ENCODE measurements at regions not wholly inside any gene's neighbourhood (a gene's known extent, or its start where the extent isn't known, plus 50 kb on each side); places are given as distances from the start of the nearest gene placed in this dataset.
A peak's percentile ranks its signal among the peaks of the same experiment; 100 is the strongest.
"Not testable (repeated sequence)": the region's sequence is repeated elsewhere in the genome, so short reads cannot be mapped to it uniquely, and the experiment has no call there.

DNA sequence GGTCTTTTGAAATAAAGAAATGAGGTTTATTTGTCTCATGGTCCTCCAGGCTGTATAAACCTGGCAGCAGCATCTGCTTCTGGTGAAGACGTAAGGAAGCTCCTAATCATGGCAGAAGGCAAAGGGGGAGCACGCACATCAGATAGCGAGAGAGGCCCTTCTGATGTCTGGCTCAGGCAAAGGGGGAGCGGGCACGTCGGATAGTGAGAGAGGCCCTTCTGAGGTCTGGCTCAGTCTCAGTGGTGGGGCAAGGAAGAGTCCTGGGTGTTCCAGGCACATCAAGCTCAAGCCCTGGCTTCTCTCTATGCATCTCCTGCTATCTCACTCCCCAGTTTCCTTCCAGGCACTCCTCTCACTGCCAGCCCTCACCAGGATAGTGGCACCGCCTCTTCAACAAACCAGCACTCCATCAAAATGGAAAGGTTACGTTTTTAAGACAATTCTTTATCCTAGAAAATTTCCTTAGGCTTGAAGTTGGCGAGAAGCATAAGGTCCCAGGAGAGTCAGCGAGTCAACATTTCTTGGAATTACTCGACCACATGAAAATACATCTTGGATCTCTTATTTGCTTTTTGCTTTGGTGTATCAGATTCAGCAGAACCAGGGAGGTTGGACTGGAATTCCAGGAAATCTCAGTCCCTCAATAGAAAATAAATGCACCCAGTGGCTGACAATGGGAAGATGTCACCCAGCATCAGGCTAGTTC is 189.6 kb upstream of the TMEM132C start:
- intact Hi-C loops (cut with micrococcal nuclease), result no loop called here
- no peak for ATAC-seq

DNA sequence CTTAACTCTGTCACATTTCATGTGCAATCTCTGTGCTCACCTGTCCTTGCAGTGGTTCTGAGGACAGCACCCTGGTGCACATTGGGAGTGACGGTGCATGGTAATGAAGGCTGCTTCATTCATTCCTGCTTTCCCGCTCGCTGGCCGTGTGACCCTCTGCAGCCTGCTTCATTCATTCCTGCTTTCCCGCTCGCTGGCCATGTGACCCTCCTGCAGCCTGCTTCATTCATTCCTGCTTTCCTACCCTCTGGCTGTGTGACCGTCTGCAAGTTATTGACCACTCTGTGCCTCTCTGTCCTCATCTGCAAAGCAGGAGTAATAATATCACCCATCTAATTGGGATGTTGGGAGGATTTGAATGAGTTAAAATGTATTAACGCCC is 189.1 kb upstream of the TMEM132C start:
- DNase-seq (no peak), ATAC-seq (no peak)
- intact Hi-C loops (cut with micrococcal nuclease), result no loop called here

More for the DNA sequence above, 189.6 kb upstream of the TMEM132C start:
- DNase-seq, result no peak

DNA sequence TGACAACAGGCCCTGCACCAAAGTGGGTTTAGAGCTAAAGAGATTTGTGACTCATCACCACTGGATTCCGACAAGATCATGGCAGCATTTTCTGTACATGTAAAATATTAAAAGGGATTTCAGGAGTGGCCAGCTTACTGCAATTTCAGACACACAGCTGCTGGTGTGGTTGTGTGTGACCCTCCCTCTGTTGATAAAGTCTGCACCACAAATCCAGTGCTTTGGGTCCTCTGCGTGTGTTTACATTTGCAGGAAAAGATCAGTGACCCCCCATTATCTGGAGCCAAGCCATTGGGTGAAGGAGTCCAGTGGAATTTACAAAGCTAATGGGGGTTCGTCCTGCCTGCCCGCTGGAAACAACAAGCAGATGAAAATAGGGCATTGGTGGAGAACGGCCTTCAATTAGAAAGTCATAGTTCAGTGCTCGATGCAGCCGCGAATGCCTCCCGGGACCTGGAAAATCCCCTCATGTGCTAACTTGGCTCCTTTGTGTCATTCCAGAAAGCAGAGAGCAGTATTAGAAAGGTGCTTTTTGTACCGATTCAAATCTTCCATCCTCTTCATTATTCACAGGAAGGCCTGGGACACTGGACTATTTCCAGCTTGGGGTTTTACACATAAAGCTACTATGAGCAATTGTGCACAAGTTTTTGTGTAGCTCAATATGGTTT is 188.5 kb upstream of the TMEM132C start:
- DNase-seq (no peak), ATAC-seq (no peak)
- intact Hi-C loops (cut with micrococcal nuclease), result no loop called here

DNA sequence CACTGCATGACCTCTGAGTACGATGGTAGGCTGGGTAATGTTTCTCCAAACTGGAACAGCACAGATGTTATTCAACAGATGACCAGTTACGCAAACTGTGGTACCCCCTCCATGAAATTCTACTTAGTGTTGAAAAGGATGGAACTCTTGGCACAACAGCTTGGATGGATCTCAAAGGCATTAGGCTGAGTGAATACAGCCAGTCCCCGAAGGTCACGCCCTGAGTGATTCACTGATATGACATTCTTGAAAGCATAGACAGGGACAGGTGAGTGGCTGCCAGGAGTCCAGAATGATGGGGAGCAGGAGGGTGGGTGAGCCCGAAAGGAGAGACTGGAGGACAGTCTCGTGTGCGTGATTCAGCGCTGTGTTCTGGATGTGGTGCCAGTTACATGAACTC is 187.5 kb upstream of the TMEM132C start:
- no peak for ATAC-seq
- intact Hi-C loops (cut with micrococcal nuclease), result no loop called here
- DNase-seq, result no peak

DNA sequence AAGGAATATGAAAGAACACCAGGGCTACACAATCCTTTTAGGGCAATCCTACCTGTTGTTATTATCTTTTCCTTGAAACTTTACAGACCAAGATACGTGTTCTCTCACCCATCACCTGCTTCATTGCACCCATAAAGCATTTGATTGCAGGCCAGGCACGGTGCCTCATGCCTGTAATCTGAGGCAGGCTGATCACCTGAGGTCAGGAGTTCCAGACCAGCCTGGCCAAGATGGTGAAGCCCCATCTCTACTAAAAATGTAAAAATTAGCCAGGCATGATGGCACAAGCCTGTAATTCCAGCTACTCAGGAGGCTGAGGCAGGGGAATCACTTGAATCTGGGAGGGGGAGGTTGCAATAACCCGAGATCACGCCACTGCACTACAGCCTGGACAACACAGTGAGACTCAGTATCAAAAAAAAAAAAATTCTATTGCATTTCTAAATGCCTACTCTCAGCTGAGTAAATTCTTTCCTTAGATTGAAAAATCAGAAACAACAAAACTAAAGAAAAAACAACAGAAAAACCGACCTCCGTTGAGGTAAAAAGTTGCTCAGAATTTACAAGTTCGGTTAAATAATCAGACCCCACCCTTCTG is 183.7 kb upstream of the TMEM132C start:
- intact Hi-C loops (cut with micrococcal nuclease), result no loop called here

DNA sequence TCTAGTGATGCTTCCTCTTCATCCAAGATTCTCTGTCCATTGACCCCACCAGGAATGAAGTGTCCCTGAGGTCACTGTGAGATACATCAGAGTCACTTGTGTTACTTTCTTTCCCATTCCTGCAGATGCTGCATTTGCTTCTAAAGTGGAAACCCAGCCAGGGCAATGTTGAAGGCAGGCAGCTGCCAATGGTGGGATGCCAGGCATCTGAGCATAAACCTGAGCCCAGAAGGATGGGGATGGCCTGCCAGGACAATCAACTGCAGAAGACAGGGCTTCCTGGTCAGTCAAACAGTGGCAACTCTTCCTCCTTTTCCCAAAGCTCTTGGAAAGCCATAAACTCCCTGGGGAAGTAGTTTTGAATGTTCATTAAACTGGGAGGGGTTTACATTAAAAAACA is 178.0 kb upstream of the TMEM132C start:
- ATAC-seq (no peak), DNase-seq (no peak)
- intact Hi-C loops (cut with micrococcal nuclease), result no loop called here

More for the DNA sequence above, 183.7 kb upstream of the TMEM132C start:
- ATAC-seq (no peak), DNase-seq (no peak)

DNA sequence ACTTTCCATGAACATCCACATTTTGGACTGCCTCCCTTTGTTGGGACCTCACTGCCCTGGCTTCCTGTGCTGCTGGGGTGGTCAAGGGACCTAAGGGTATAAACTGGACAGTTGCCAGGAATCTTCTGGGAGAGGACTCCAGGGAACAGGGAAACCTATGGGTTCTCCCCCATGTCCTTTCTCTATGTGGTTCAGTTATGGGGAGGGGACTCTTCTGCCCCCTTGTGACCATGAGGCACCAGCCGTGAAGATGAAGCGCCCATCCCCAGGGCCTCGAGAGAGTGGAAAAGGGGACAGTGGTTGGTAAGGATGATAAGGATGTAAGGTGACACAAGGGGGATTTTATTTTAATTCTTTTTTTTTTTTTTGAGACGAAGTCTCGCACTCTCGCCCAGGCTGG is 177.0 kb upstream of the TMEM132C start:
- intact Hi-C loops (cut with micrococcal nuclease), result no loop called here
- no peak for ATAC-seq
- DNase-seq, result no peak

DNA sequence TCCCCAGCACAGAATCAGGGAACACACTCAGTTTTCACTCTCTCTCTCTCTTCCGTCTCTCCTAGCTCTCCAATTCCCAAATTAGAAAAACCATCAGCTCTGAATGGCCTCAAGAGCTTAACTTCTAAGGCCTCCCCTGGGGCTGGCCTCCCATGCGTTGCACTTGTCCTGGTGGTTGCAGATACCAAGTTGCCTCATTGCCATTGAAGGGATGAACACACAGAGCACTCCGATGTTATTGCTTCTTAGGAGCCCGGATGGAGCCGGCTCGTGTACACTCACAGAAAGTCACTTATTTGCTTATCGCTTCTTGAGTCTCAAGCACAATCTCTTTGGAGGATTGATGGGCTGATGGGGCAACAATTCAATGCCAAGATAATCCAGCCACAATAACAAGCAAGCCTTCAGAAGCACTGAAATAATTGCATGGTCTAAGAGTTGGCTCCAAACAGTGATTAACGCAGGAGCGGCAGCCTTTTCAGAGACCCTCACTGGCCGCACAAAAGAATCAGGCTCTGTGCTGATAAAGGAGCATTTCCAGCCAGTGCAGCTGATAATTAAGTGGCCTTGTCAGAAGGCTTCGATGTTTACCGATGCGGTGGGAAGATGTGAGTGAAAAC is 175.8 kb upstream of the TMEM132C start:
- ATAC-seq (no peak), DNase-seq (no peak)
- intact Hi-C loops (cut with micrococcal nuclease), result no loop called here

DNA sequence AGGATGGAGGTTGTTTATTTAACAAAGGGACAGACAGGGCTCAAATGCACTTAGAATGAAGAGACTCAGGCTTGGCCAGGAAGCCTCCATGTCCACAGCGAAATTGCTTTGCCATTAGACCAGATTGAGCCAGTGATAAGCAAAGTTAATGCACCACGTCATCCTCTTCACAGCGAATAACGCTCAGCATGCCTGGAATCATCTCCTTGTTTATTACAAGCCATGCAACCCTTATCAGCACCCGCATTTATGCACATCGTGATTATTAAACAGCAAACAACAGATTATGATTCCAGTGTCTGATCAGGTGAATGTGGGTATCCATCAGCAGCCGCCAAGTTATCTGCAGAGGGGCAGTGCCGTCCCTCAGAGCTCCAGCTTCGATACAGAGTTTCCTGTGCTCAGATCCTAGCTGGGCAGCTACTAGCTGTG is 175.0 kb upstream of the TMEM132C start:
- DNase-seq (no peak), ATAC-seq (no peak)
- intact Hi-C loops (cut with micrococcal nuclease), result no loop called here

DNA sequence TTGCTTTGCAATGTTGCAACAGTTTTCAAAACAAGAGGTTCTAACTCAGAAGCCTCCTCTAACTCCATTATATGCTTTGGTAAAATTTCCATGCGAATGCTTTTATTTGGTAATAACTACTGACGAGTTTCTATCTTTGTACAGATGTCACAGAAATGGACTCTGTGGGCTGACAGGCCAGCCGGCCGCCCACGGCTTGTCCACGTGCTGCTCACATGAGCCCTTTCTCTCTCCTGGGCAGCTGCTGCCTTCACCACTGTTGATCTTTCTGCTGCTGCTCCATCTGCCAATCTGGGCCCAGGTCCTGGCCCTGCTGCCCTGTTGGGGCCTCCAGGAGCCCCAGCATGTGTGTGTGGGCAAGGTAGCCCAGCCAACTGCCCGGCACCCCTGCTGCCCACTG is 168.2 kb upstream of the TMEM132C start:
- DNase-seq (no peak), ATAC-seq (no peak)
- intact Hi-C loops (cut with micrococcal nuclease), result no loop called here

DNA sequence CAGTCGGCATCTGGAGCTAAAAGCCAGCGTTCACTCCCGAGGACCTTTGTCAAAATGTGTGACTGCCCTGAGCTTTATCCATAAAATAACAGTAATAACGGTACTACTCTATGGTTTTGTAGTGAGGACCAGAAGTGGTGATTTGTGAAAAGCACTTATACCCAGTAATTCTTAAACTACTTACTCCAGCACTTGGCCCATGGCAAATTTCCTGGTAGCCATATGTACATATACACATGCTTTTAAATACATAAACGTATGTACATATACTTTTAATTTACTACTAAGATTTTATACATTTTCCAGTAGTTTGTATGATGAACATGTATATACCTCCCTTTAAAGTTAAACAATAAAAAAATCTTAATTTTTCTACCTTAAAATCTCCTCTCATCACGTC is 163.8 kb upstream of the TMEM132C start:
- intact Hi-C loops (cut with micrococcal nuclease), result no loop called here
- ATAC-seq (no peak), DNase-seq (no peak)

DNA sequence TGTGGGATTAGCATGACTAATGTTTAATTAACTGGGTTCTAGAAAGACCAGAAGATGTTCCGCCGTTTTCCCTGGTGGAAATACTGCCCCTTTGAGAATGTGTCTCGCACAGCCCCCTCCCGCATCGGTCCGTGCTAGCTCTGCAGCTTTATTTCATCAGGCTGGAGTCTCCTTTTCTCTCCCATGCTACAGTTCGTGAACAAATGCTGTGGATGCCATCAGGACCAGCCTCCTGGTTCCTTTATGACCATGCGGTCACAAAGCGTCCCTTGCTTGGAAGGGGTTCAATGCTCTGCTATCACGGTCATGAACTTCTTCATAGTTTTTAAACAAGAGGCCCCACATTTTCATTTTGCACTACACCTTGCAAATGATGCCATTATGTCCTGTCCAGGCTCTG is 157.7 kb upstream of the TMEM132C start:
- no peak for ATAC-seq
- intact Hi-C loops (cut with micrococcal nuclease), result no loop called here
- no peak for DNase-seq

DNA sequence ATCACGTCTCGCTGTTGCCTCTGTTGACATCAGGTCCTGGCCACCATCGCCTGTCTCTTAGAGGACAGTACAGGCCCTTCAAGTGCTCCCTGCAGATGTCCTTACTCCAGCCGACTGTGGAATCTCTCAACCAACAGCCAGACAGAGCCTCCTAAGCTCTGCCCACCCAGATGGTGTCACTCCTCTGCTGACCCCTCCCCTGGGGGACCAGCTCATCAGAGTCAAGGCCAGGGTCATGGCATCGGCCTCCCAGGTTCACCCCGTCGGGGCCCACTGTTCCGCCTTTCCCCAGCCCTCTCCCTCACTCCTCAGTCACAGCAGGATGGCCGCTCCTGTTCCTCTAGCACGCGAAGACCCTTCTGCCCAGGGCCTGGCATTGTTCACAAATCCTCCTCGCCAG is 157.3 kb upstream of the TMEM132C start:
- intact Hi-C loops (cut with micrococcal nuclease), result no loop called here
- DNase-seq (no peak), ATAC-seq (no peak)

DNA sequence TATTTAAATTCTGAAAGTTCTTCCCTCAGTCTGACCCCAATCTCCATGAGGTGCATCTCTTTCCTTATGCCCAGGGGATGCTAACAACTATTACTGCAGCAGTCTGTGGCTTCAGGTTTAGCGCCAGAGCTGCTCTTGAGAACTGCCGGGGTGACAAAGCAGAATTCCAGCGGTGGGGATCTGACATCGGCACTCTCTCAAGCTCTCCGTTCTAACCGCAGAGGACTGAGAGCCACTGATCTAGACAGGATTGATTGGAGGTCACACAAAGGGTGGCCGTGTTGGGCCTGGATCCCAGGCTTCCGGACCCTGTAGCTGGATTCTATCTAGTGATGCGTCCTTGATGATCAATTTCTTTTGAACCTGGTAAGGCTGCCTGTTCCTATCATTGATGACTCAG is 155.6 kb upstream of the TMEM132C start:
- ATAC-seq (no peak), DNase-seq (no peak)
- intact Hi-C loops (cut with micrococcal nuclease), result no loop called here

DNA sequence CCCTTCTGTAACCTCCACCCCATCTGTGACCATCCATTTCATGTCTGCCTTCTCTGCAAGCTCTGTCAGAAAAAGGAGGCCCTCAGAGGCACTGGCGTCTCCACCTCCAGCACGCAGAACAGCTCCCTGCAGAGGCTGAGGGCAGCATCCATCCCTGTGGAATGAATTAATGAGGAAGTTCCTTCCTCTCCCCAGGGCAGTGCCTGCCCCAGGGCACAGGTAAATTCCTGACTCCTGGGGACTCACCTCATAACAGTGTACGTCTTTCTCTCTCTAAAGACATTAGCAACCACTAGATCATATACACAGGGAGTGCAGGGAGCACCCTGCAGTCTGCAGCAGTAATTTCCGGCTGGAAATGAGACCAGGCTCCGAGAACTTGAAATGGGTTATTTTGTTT is 155.0 kb upstream of the TMEM132C start:
- intact Hi-C loops (cut with micrococcal nuclease), result no loop called here
- DNase-seq (no peak), ATAC-seq (no peak)

DNA sequence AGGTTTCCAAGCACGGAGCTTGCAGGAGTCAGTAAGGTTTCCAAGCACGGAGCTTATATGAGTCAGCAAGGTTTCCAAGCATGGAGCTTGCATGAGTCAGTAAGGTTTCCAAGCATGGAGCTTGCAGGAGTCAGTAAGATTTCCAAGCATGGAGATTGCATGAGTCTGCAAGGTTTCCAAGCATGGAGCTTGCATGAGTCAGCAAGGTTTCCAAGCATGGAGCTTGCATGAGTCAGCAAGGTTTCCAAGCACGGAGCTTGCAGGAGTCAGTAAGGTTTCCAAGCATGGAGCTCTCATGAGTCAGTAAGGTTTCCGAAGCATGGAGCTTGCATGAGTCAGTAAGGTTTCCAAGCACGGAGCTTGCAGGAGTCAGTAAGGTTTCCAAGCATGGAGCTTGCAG is 153.7 kb upstream of the TMEM132C start:
- DNase-seq; intact Hi-C loops (cut with micrococcal nuclease); ATAC-seq: not testable (repeated sequence)

DNA sequence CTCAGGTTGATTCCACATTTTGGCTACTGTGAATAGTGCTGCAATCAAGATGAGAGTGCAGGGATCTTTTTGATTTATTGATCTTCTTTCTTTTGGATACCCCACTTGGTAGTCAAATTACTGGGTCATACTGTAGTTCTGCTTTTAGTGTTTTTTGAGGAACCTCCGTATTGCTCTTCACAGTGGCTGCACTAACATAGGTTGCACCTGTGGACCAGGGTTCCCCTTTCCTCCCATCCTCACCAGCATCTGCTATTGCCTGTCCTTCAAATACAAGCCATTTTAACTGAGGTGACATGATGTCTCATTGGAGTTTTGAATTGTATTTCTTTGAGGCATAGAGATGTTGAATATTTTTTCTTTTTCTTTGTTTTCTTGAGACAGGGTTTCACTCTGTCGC is 152.5 kb upstream of the TMEM132C start:
- DNase-seq (no peak), ATAC-seq (no peak)
- intact Hi-C loops (cut with micrococcal nuclease), result no loop called here

DNA sequence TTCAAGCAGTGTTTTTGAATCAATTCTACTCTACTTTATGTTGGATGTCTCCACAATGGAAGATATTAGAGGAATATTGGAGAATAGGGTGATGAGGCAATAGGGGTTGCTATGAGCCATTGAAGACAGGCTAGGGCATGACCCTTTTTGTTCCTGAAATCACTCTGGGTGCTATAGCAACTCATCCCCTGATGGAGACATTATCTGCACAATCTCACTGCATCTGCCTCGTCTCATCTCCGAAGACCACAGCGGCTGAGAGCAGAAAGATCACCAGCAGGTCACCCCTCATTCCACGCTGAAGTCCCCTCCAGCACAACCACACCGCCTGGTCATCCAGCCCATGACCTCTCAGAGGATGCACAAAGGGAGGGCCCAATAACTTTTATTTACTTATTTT is 150.4 kb upstream of the TMEM132C start:
- ATAC-seq (no peak), DNase-seq (no peak)
- intact Hi-C loops (cut with micrococcal nuclease), result no loop called here

DNA sequence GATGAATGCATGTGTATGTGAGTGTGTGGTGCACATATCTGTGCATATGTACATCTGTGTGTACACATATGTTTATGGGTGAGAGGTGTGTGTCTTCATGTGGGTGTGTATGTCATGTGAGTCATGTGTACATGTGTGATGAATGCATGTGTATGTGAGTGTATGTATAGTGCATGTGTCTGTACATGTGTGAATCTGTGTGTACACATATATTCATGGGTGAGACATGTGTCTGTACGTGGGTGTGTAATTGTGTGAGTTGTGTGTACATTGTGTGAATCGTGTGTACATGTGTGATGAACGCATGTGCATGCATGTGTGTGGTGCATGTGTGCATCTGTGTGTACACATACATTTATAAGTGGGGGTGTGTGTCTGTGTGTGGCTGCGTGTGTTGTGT is 146.9 kb upstream of the TMEM132C start:
- no peak for ATAC-seq

DNA sequence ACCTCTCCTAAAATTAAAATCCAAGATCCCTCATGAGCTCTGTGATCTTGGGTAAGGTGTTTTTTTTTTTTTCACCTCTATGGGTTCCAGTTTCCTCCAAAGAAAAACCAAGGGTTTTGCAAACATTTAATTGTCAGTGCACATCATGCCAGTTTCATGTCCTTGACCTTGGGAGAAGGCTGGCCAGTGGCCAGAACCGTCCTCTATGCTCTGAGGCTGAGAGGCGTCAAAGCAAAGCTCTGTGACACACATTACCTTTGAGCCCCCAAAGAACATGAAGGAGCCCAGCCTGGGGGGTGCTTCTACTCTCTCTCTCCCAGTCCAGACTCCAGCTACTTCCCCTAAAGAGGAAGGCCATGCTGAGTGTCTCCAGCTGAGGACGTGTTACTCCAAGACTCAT is 145.5 kb upstream of the TMEM132C start:
- DNase-seq, result peak; percentile 54
- no peak for ATAC-seq
- intact Hi-C loops (cut with micrococcal nuclease), result no loop called here

More for the DNA sequence above, 146.9 kb upstream of the TMEM132C start:
- intact Hi-C loops (cut with micrococcal nuclease), result no loop called here
- no peak for DNase-seq
